Mammary epithelial cell (primary cell): ENCODE measurements at regions not wholly inside any gene's neighbourhood (a gene's known extent, or its start where the extent isn't known, plus 50 kb on each side); places are given as distances from the start of the nearest gene placed in this dataset.

ENCODE experiments used
- EZH2 ChIP-seq: IDR thresholded peaks from 2 replicates; pipeline ENCODE4 v1.6.1; 2012; ENCODE audit warnings: low read length, inconsistent platforms, borderline replicate concordance
- TF ChIP-seq, protein P1 (sequence below), 2 donors: IDR thresholded peaks in 1 of 2; conservative IDR thresholded peaks in 1 of 2; 2 replicates each; pipeline ENCODE4 v1.5.1; 2011 to 2012; ENCODE audit warnings: inconsistent platforms in 2 of 2, low read length in 2 of 2, mild to moderate bottlenecking in 2 of 2, control low read depth in 1 of 2, low read depth in 1 of 2; ENCODE audit not compliant: insufficient read depth in 1 of 2; ENCODE audit errors: extremely low read depth in 1 of 2

DNA sequence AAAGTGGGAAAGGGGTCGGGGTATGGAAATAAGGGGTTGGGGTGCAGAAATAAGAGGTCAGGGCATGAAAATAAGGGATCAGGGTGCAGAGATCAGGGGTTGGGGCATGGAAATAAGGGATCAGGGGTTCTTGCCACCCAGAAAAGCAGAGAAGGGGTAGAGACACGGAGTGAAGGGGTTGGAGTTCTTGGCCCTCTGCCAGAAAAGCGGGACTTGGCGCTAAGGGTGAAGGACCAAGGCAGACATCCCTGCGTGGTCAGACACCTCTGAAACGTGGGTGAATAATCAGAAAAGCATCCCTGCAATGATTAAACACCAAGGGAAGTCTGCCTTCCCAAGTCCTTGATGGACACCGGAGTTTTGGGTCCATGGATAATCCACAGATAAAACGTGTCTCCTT lies 1521.6 kb upstream of the SLC39A10 start:
- TF ChIP-seq, protein P1, sequence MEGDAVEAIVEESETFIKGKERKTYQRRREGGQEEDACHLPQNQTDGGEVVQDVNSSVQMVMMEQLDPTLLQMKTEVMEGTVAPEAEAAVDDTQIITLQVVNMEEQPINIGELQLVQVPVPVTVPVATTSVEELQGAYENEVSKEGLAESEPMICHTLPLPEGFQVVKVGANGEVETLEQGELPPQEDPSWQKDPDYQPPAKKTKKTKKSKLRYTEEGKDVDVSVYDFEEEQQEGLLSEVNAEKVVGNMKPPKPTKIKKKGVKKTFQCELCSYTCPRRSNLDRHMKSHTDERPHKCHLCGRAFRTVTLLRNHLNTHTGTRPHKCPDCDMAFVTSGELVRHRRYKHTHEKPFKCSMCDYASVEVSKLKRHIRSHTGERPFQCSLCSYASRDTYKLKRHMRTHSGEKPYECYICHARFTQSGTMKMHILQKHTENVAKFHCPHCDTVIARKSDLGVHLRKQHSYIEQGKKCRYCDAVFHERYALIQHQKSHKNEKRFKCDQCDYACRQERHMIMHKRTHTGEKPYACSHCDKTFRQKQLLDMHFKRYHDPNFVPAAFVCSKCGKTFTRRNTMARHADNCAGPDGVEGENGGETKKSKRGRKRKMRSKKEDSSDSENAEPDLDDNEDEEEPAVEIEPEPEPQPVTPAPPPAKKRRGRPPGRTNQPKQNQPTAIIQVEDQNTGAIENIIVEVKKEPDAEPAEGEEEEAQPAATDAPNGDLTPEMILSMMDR (conservative IDR thresholded peaks at IDR 0.05 in 1 of 2, IDR thresholded peaks at IDR 0.05 in 1 of 2; ENCODE audit: extremely low read depth in 1 of 2, insufficient read depth in 1 of 2, low read depth in 1 of 2, low read length in 2 of 2) = no peak
- TF ChIP-seq EZH2 = no peak
